GM23338 (cell line): ENCODE measurements at regions not wholly inside any gene's neighbourhood (a gene's known extent, or its start where the extent isn't known, plus 50 kb on each side); places are given as distances from the start of the nearest gene placed in this dataset.
"Not testable (repeated sequence)": the region's sequence is repeated elsewhere in the genome, so short reads cannot be mapped to it uniquely, and the experiment has no call there.

Source experiments
- ATAC-seq: fragments of 200-7000 bp; cut with Tn5 transposase; 3 replicates; pipeline ENCODE4 v1.9.1; 2020
- DNase-seq: peaks from one replicate; pipeline ENCODE4 v3.0.0-alpha.2; 2015; ENCODE audit warnings: low spot score
- H2AFZ ChIP-seq: fragments of 200-600 bp; sonication (generic); 2 replicates; pipeline ENCODE4 v1.8.0; 2016; ENCODE audit warnings: antibody characterized with exemption, mild to moderate bottlenecking, moderate library complexity
- H3F3A ChIP-seq: fragments of 200-600 bp; sonication (generic); replicated peaks from 2 replicates; pipeline ENCODE4 v1.8.0; 2017; ENCODE audit warnings: antibody characterized with exemption, mixed run types, low read depth
- H3K27ac ChIP-seq: fragments of 200-600 bp; sonication (generic); 2 replicates; pipeline ENCODE4 v1.6.1; 2016; ENCODE audit warnings: low read depth
- H3K27me3 ChIP-seq: fragments of 200-600 bp; sonication (generic); 2 replicates; pipeline ENCODE4 v1.8.0; 2016; ENCODE audit warnings: mild to moderate bottlenecking, mixed run types, moderate library complexity; ENCODE audit not compliant: insufficient read depth
- H3K36me3 ChIP-seq: fragments of 200-600 bp; sonication (generic); 2 replicates; pipeline ENCODE4 v1.8.0; 2016; ENCODE audit warnings: mild to moderate bottlenecking; ENCODE audit not compliant: insufficient read depth
- H3K4me1 ChIP-seq: fragments of 200-600 bp; sonication (generic); 2 replicates; pipeline ENCODE4 v1.8.0; 2016; ENCODE audit warnings: mild to moderate bottlenecking, moderate library complexity; ENCODE audit not compliant: insufficient read depth
- H3K4me2 ChIP-seq: fragments of 200-600 bp; sonication (generic); 2 replicates; pipeline ENCODE4 v1.7.1; 2017; ENCODE audit warnings: mixed run types
- H3K4me3 ChIP-seq: fragments of 200-600 bp; sonication (generic); 2 replicates; pipeline ENCODE4 v1.6.1; 2016; ENCODE audit warnings: mixed run types
- H3K79me2 ChIP-seq: fragments of 200-600 bp; sonication (generic); replicated peaks from 2 replicates; pipeline ENCODE4 v1.8.0; 2017; ENCODE audit warnings: mild to moderate bottlenecking; ENCODE audit not compliant: insufficient read depth
- H3K9me2 ChIP-seq: fragments of 200-600 bp; sonication (generic); 2 replicates; pipeline ENCODE4 v1.8.0; 2017; ENCODE audit not compliant: insufficient read depth
- H4K20me1 ChIP-seq: fragments of 200-600 bp; sonication (generic); replicated peaks from 2 replicates; pipeline ENCODE4 v1.8.0; 2017; ENCODE audit warnings: mild to moderate bottlenecking; ENCODE audit not compliant: insufficient read depth
- H3K27ac Mint-ChIP-seq: 2 replicates; pipeline ENCODE4 v1.8.0; 2020; ENCODE audit warnings: inconsistent platforms, mild to moderate bottlenecking, moderate library complexity, mixed read lengths
- H3K27me3 Mint-ChIP-seq: 3 replicates; pipeline ENCODE4 v1.8.0; 2022; ENCODE audit warnings: low read depth, mild to moderate bottlenecking, moderate library complexity, mixed read lengths, inconsistent platforms; ENCODE audit not compliant: insufficient read depth, poor library complexity
- H3K36me3 Mint-ChIP-seq: 3 replicates; pipeline ENCODE4 v1.8.0; 2021; ENCODE audit warnings: low read depth, mild to moderate bottlenecking, inconsistent platforms, moderate library complexity, mixed read lengths
- H3K4me1 Mint-ChIP-seq: 3 replicates; pipeline ENCODE4 v1.8.0; 2020; ENCODE audit warnings: mild to moderate bottlenecking, inconsistent platforms, mixed read lengths
- H3K4me3 Mint-ChIP-seq: 3 replicates; pipeline ENCODE4 v1.8.0; 2021; ENCODE audit warnings: moderate library complexity, mild to moderate bottlenecking, inconsistent platforms, mixed read lengths
- H3K9me3 Mint-ChIP-seq: 3 replicates; pipeline ENCODE4 v1.8.0; 2020; ENCODE audit warnings: moderate library complexity, mild to moderate bottlenecking, inconsistent platforms, mixed read lengths
- EZH2 ChIP-seq: fragments of 200-600 bp; sonication (generic); IDR thresholded peaks from one replicate; pipeline ENCODE4 v1.8.0; 2017; ENCODE audit warnings: antibody characterized with exemption, mild to moderate bottlenecking, low read depth; ENCODE audit not compliant: unreplicated experiment
- EZH2phosphoT487 ChIP-seq: fragments of 200-600 bp; sonication (generic); IDR thresholded peaks from one replicate; pipeline ENCODE4 v1.8.1; 2018; ENCODE audit warnings: antibody characterized with exemption; ENCODE audit not compliant: unreplicated experiment
- JUNB ChIP-seq: IDR thresholded peaks from one replicate; pipeline ENCODE4 v1.6.1; 2016; ENCODE audit warnings: antibody characterized with exemption; ENCODE audit not compliant: unreplicated experiment
- NANOG ChIP-seq: IDR thresholded peaks from 2 replicates; pipeline ENCODE4 v1.6.1; 2016; ENCODE audit warnings: antibody characterized with exemption, borderline replicate concordance
- STAT1 ChIP-seq: IDR thresholded peaks from one replicate; pipeline ENCODE4 v1.6.1; 2016; ENCODE audit warnings: antibody characterized with exemption; ENCODE audit not compliant: unreplicated experiment
- ZNF114 ChIP-seq: fragments of 250-450 bp; sonication (Bioruptor Pico); IDR thresholded peaks from 2 replicates; pipeline ENCODE4 v1.5.0; 2020; ENCODE audit warnings: mild to moderate bottlenecking, moderate library complexity
- ZNF331 ChIP-seq: fragments of 250-450 bp; sonication (Bioruptor Pico); IDR thresholded peaks from 2 replicates; pipeline ENCODE4 v1.5.0; 2020; ENCODE audit warnings: low read depth, mild to moderate bottlenecking, moderate library complexity
- TF ChIP-seq, protein P1 (sequence below): IDR thresholded peaks from one replicate; pipeline ENCODE4 v1.6.1; 2018; ENCODE audit warnings: antibody characterized with exemption; ENCODE audit not compliant: unreplicated experiment
- TF ChIP-seq, protein P2 (sequence below), 2 experiments: fragments of 200-600 bp in 1 of 2; sonication (generic) in 1 of 2; conservative IDR thresholded peaks; 2 replicates each; pipeline versions ENCODE4 v1.5.1 to v1.6.1; 2016 to 2017; ENCODE audit warnings: antibody characterized with exemption in 2 of 2, low read depth in 2 of 2, mild to moderate bottlenecking in 2 of 2, moderate library complexity in 1 of 2
- TF ChIP-seq, protein P3 (sequence below): IDR thresholded peaks from 2 replicates; pipeline ENCODE4 v1.6.1; 2016; ENCODE audit warnings: antibody characterized with exemption

DNA sequence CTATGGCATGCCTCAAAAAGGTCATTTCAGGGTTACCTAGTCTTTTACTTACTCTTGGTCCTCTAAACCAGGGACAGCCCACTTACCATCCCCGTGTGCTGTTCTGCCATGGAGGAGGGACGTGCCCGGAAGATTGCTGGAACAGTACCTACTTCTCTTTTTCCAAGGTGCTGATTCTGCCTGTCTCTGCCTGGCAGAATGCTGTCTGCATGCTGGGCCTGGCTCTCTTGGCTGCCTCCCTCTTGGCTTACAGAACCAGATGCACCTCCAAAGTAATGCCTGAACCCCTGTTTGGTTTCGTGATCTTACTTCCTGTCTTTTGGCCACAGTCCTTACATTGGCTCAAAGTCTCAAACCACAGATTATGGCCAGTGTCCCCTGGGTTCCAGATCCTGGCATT lies 120.7 kb upstream of the NT5E start:
- Mint-ChIP-seq H3K27ac (no peak overlapping the region), H3K4me3 (no peak overlapping the region), H3K9me3 (peaks cover 6% of the 10 kb centered on the region; the same call in 2 of the 3 replicates), H3K4me1 (no peaks in the 10 kb centered on the region), H3K27me3 (peaks cover 3% of the 10 kb centered on the region), H3K36me3 (no peaks in the 10 kb centered on the region)
- DNase-seq, result no peak
- H3K27me3 ChIP-seq, result no peaks in the 10 kb centered on the region
- H3K27ac ChIP-seq, result no peak overlapping the region
- no peaks in the 10 kb centered on the region for H3K36me3 ChIP-seq
- H3K4me1 ChIP-seq, result no peaks in the 10 kb centered on the region
- no peak for ATAC-seq
- H2AFZ ChIP-seq, result peak overlapping the region; percentile 32; the same call in 1 of the 2 replicates
- H4K20me1 ChIP-seq, result no peaks in the 10 kb centered on the region
- no peaks in the 10 kb centered on the region for H3F3A ChIP-seq
- no peaks in the 10 kb centered on the region for H3K9me2 ChIP-seq
- no peaks in the 10 kb centered on the region for H3K79me2 ChIP-seq
- no peak for TF ChIP-seq JUNB
- TF ChIP-seq, protein P1, sequence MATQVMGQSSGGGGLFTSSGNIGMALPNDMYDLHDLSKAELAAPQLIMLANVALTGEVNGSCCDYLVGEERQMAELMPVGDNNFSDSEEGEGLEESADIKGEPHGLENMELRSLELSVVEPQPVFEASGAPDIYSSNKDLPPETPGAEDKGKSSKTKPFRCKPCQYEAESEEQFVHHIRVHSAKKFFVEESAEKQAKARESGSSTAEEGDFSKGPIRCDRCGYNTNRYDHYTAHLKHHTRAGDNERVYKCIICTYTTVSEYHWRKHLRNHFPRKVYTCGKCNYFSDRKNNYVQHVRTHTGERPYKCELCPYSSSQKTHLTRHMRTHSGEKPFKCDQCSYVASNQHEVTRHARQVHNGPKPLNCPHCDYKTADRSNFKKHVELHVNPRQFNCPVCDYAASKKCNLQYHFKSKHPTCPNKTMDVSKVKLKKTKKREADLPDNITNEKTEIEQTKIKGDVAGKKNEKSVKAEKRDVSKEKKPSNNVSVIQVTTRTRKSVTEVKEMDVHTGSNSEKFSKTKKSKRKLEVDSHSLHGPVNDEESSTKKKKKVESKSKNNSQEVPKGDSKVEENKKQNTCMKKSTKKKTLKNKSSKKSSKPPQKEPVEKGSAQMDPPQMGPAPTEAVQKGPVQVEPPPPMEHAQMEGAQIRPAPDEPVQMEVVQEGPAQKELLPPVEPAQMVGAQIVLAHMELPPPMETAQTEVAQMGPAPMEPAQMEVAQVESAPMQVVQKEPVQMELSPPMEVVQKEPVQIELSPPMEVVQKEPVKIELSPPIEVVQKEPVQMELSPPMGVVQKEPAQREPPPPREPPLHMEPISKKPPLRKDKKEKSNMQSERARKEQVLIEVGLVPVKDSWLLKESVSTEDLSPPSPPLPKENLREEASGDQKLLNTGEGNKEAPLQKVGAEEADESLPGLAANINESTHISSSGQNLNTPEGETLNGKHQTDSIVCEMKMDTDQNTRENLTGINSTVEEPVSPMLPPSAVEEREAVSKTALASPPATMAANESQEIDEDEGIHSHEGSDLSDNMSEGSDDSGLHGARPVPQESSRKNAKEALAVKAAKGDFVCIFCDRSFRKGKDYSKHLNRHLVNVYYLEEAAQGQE, result no peak
- TF ChIP-seq ZNF114 (CRISPR knock-in tag), result no peak
- no peak for TF ChIP-seq ZNF331 (CRISPR knock-in tag)
- TF ChIP-seq NANOG, result no peak
- TF ChIP-seq, protein P2, sequence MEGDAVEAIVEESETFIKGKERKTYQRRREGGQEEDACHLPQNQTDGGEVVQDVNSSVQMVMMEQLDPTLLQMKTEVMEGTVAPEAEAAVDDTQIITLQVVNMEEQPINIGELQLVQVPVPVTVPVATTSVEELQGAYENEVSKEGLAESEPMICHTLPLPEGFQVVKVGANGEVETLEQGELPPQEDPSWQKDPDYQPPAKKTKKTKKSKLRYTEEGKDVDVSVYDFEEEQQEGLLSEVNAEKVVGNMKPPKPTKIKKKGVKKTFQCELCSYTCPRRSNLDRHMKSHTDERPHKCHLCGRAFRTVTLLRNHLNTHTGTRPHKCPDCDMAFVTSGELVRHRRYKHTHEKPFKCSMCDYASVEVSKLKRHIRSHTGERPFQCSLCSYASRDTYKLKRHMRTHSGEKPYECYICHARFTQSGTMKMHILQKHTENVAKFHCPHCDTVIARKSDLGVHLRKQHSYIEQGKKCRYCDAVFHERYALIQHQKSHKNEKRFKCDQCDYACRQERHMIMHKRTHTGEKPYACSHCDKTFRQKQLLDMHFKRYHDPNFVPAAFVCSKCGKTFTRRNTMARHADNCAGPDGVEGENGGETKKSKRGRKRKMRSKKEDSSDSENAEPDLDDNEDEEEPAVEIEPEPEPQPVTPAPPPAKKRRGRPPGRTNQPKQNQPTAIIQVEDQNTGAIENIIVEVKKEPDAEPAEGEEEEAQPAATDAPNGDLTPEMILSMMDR (conservative IDR thresholded peaks at IDR 0.05; ENCODE audit: low read depth in 2 of 2), result no peak
- TF ChIP-seq EZH2phosphoT487, result no peak
- TF ChIP-seq, protein P3, sequence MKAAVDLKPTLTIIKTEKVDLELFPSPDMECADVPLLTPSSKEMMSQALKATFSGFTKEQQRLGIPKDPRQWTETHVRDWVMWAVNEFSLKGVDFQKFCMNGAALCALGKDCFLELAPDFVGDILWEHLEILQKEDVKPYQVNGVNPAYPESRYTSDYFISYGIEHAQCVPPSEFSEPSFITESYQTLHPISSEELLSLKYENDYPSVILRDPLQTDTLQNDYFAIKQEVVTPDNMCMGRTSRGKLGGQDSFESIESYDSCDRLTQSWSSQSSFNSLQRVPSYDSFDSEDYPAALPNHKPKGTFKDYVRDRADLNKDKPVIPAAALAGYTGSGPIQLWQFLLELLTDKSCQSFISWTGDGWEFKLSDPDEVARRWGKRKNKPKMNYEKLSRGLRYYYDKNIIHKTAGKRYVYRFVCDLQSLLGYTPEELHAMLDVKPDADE, result no peak
- no peak for TF ChIP-seq STAT1
- TF ChIP-seq EZH2, result no peak
- no peak overlapping the region for H3K4me3 ChIP-seq
- no peak overlapping the region for H3K4me2 ChIP-seq

DNA sequence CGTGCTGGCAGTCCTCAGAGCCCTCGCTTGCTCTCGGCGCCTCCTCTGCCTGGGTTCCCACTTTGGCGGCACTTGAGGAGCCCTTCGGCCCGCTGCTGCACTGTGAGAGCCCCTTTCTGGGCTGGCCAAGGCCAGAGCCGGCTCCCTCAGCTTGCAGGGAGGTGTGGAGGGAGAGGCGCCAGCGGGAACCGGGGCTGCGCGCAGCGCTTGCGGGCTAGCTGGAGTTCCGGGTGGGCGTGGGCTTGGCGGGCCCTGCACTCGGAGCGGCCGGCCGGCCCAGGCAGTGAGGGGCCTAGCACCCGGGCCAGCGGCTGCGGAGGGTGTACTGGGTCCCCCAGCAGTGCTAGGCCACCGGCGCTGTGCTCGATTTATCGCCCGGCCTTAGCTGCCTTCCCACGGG lies 124.1 kb upstream of the NT5E start:
- not testable (repeated sequence) for H4K20me1 ChIP-seq, ATAC-seq

More for the DNA sequence above, 124.1 kb upstream of the NT5E start:
- peak overlapping the region; percentile 56; the same call in 1 of the 2 replicates for H2AFZ ChIP-seq
- H3K36me3 ChIP-seq, H3K4me1 ChIP-seq, H3K9me3 Mint-ChIP-seq, H3K9me2 ChIP-seq, H3K79me2 ChIP-seq, H3K4me3 Mint-ChIP-seq, DNase-seq, H3K36me3 Mint-ChIP-seq, H3K4me3 ChIP-seq, H3K27me3 ChIP-seq, H3K27me3 Mint-ChIP-seq, H3K4me1 Mint-ChIP-seq, H3F3A ChIP-seq, H3K27ac ChIP-seq, H3K4me2 ChIP-seq, H3K27ac Mint-ChIP-seq: not testable (repeated sequence)
